ENCODE measurements at regions not wholly inside any gene's neighbourhood (a gene's known extent, or its start where the extent isn't known, plus 50 kb on each side); places are given as distances from the start of the nearest gene placed in this dataset.

GRCh38 chr2:240357641-240358012, 77.8 kb upstream of the GPC1 start:
- DNase-seq (ENCODE audit: low spot score): no peak

DNA sequence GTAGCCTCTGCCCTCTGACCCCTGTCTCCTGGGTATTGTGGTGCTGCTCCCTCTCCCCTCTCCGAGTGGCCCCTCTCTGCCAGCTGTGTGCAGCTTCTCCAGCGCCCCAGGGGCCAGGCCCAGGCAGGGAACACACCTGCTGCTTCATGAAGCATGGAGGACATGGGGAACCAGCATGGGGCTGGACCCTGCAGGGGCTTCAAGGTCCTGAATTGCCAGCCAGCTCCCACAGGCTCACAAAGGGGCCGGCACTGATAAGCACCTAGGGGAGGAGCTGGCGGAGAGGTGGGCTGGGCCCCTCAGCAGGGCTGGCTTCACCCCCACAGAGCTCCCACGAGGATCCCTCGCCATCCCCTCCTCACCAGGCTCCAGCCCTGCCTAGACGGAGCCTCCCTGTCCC, 77.4 kb upstream of the GPC1 start:
- DNase-seq (ENCODE audit: low spot score): no peak

GRCh38 chr2:240358821-240359397, 76.6 kb upstream of the GPC1 start:
- DNase-seq (ENCODE audit: low spot score): no peak

DNA sequence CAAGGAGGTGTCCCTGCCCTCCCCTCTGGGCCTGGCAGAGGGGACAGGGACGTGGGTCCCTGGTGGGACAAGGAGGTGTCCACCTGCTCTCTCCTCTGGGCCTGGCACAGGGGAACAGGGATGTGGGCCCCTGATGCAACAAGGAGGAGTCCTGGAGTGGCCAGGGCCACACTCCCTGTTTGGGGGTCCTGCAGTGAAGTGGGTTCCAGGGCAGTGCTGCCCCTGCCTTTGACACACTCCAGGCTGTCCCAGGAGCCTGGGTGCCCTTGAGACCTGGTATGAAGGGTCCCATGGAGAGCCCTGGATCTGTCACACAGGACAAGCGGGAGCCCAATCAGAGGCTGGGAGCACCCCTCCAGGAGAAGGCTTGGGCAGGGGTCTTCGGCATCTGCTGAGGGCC, 75.8 kb upstream of the GPC1 start:
- no peak for DNase-seq (ENCODE audit: low spot score)

GRCh38 chr2:240360645-240361475, 74.6 kb upstream of the GPC1 start:
- no peak for DNase-seq (ENCODE audit: low spot score)

DNA sequence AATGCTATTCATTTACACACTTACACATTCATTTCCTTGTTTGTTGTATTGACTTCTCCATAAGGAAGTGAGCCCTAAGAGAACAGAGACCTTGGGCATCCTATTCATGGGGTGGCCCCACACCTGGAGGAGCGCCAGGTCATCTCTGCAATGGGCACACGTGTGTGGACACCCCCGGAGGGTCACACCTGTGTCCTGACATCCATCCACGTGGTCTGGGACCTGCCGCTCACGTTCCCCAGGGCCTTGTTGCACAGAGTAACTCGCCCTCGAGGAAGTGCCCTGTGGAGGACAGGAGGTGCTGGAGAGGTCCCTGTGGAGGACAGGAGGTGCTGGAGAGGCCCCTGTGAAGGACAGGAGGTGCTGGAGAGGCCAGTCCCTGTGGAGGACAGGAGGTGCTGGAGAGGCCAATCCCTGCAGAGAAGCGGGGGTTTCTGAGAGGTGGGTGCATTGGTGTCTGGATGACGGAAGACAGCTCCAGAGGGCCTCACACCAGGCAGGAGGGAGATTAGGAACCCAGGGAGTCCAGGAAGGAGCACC, 73.2 kb upstream of the GPC1 start:
- DNase-seq (ENCODE audit: low spot score): no peak

DNA sequence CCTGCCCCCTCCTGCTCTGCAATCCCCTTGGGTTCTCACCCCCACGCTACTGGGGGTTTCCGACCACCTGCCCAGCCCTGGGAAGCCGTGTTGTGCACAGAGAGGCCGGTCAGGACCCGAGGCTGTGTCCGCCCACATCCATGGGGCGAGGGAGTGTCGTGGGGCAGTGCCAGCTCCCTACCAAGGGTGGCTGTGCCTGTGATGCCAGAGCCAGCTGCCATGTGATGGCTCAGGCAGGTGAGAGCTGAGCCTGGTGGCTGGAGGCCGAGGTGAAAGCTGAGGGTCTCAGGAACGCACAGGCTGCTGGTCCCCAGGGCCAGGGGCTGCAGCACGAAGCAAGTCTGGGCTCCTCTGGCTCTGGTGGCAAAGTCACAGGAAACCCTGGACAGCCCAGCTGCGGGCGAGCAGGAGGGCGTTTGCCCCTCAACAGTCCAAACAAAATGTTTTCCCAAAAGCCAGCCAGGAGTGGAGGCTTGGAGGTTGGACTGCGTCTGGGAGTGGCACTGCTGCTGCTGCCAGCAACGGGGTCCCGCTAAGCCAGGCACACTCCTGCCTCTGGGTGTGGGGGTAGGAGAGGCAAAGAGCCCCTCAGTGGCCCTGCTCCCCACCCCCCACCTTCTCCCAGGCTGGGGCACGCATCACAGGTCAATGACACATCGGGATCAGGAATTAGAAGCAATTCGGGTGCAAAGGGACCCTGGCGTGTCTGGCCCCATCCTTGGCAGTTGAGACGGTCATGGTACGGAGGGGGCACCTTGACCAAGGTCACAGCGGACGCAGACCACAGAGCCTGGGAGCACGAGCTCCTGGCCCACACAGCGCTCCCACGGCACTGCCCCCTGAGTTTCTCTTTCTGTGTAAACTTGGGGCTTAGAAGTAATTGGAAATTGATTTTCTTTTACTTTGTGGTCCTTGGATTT, 72.4 kb upstream of the GPC1 start:
- DNase-seq (ENCODE audit: low spot score): no peak

DNA sequence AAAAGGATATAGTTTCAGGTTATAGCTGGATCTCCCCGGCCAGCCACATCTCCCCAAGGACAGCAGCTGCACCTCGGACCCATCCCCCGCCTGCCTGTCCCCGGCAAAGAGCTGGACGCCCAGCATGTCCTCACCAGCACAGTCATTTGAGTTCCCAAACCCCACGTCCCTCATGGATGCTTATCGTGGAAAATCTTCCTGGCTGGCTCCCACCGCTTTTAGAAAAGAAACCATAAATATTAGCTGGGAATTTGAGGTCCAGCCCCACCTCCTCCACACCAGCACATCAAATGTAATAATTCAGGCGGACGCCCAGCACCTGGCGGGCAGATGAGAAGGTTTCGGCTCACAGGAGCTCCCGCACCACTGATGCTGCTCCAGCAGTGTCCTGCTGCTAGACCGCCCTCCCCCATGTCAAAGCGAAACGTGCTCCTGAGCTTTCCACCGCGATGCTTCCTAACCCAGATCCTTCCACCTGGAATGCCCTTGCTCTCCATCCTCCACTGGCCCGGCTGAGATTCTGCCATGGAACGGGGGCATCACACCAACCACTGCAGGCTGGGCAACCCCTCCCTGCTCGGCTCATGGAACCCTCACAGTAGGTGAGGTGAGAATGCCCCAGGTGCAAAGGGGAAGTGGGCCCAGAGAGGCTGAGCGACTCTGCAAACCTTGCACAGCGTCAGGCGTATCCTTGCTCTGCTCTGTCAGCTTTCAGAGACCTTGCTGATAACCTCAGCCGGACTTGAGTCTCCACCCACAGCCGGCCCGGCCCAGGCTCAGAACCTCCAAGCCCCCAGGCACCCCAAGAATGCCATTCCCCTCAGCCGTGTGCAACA, 71.5 kb upstream of the GPC1 start:
- no peak for DNase-seq (ENCODE audit: low spot score)

DNA sequence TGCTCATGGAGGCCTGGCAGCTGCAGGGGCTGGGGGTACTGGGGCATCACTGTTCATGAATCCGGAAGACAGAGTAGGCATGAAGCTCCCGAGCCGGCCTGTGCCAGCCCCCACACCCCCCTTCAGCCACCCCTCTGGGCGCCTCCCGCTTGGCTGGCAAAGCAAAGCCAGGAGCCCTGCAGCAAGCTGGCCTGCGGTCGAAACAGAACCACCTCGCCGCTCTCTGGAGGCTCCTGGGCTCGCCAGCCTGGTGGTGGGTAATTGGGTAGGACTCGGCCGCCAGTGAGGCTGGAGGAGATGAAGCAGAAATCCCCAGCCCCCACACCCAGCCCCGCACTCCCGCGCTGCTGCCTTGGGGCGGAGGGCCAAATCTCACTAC, 70.9 kb upstream of the GPC1 start:
- no peak for DNase-seq (ENCODE audit: low spot score)

GRCh38 chr2:240364961-240365775, 70.3 kb upstream of the GPC1 start:
- no peak for DNase-seq (ENCODE audit: low spot score)

- no peak for DNase-seq (ENCODE audit: low spot score)
Observed at GRCh38 chr2:240365971-240366471, 69.4 kb upstream of the GPC1 start.

GRCh38 chr2:240366901-240367300, 68.6 kb upstream of the GPC1 start:
- DNase-seq (ENCODE audit: low spot score): no peak

GRCh38 chr2:240367721-240368120, 67.7 kb upstream of the GPC1 start:
- DNase-seq (ENCODE audit: low spot score): no peak

GRCh38 chr2:240368781-240369331, 66.6 kb upstream of the GPC1 start:
- DNase-seq (ENCODE audit: low spot score): no peak

GRCh38 chr2:240369335-240369734, 66.1 kb upstream of the GPC1 start:
- DNase-seq (ENCODE audit: low spot score): no peak

DNA sequence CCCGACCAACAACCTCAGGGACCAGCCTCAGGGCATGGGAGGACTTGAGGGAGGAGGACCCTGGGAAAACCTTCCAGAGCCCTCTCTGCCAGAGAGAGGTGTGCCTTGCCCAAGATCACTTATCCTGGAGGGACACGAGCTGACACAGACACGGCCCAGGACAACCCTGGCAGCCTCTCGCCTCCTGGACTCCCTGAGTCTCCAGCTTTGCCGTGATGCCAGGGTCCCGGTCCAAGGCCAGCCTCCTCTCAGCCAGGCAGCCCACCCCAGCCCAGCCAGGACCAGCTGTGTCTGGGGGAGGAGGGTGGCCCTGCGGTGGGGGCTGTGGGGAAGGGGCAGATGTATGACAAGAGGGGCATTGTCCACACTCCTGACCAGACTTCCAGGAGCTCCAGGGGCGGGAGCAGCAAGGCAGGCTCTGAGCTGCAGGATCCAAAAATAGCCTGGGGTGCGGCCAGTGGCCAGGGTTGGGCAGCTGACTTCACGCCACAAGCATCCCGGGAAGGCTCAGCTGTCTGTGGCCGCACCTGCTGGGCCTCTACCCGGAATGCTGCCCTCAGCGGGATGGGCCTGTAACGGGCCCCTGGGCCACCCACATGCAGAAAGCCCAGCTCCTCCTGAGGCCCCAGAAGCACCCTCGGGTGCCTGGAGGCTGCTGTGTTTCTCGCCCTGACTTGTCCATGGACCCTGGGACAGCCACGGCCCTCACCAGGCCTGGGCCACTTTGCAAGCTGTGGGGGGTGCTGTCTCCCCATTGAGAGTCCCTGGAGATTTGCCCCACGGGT, 65.5 kb upstream of the GPC1 start:
- DNase-seq (ENCODE audit: low spot score): peak; percentile 43

DNA sequence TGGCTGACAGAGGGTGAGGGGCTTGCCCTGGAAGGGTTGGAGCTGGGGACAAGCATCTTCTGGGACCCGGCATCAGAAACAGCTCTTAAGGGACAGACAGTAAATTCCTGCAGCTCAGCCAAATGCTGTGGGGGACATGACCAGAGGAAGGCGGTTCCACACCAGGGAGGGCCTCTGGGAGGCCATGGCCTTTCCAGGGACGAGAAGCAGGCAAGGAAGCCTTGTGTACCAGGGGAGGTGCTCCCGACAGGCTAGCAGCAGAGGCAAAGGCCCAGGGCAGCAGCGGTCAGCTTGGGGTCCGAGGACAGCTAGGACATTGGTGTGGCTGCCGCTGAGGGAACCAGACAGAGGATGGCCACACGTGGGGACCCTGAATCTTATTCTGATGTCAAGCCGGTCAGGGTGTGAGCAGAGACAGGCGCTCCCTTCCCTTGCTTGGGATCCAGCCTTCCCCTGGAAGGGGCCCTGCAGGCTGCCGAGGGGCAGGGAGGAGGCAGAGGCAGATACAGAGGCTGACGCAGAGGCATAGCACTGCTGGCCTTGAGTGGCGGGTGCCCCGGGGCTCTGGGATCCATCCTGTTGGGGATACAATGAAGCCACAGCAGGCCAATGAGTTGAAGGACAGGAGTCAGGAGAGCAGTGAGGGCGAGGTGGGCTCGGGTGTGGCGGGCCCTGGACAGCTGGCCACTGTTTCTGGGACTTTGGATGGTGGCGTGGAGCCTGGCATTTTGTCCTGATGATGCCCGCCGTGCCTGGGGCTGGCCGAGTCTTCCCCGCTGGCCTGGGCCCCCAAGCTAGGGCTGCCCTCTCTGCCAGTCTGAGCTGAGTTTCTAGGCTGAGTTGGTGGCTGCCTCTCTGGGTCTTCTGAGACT, 64.1 kb upstream of the GPC1 start:
- DNase-seq (ENCODE audit: low spot score): no peak

DNA sequence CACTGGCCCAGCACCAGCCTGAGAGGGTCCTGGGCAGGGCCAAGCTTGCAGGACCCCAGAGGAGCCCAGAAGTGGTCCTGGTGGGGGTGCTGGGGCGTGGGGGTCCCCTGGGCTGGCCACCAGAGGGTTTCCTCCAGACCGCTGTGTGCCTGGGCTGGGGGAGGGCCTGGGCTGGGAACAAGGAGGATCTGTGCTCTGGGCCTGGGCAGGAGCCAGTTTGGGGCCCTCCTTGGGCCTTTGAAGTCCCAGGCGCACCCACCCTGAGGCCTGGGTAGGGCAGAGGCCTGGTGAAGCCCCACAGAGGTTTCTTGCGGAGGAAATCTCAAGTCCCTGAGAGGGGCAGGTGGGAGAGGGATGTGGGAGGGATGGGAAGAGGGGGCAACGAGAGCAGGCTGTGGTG, 63.4 kb upstream of the GPC1 start:
- DNase-seq (ENCODE audit: low spot score): no peak
